ENCODE measurements at regions not wholly inside any gene's neighbourhood (a gene's known extent, or its start where the extent isn't known, plus 50 kb on each side); places are given as distances from the start of the nearest gene placed in this dataset.

GRCh38 chr9:38315085-38315595 lies 77.4 kb upstream of the ALDH1B1 start:
- Histone ChIP-seq H3K27ac (ENCODE audit: low read length) (no peak overlapping the region), H3K27me3 (ENCODE audit: control insufficient read depth, insufficient read depth, low read length) (peaks cover 2% of the 10 kb centered on the region; the same call in 1 of the 2 replicates), H3K9me3 (ENCODE audit: control insufficient read depth, insufficient read depth, low read depth, low read length) (no peaks in the 10 kb centered on the region), H3K36me3 (ENCODE audit: control insufficient read depth, insufficient read depth, low read length) (no peaks in the 10 kb centered on the region), H3K4me3 (ENCODE audit: low read depth in 2 of 2, low read length in 2 of 2) (no peak overlapping the region), H3K4me1 (ENCODE audit: control insufficient read depth, insufficient read depth, low read length) (no peaks in the 10 kb centered on the region)
- ATAC-seq (no peak), DNase-seq (ENCODE audit: low read depth, low spot score) (no peak)
- POLR2A ChIA-PET: interaction anchor here (0.5 kb wide), 1 partner anchor 137 kb away, joined by 5 read pairs; no protein-coding TSS in a partner anchor
- no peak for TF ChIP-seq SIN3A (IDR thresholded peaks at IDR 0.05; ENCODE audit: borderline replicate concordance, insufficient read depth, low read depth, low read length)
- TF ChIP-seq CTCF (IDR thresholded peaks at IDR 0.05): no peak
- no peak for TF ChIP-seq TCF7L2 (IDR thresholded peaks at IDR 0.05; ENCODE audit: low read depth, low read length)
- no peak for TF ChIP-seq POLR2AphosphoS5 (IDR thresholded peaks at IDR 0.05; ENCODE audit: low read depth, low read length)
- no peak for TF ChIP-seq REST (IDR thresholded peaks at IDR 0.05; ENCODE audit: insufficient read depth in 1 of 2, low read depth in 2 of 2, low read length in 1 of 2)
- no TSS peak for BruUV-seq (replicated peaks)
- in situ Hi-C loops (cut with HindIII; ENCODE audit: low pct_unique_long_range_greater_than_20kb, low sequenced_read_pairs) (no loop called here), intact Hi-C loops (cut with micrococcal nuclease; ENCODE audit: unreplicated experiment) (no loop called here)
- CTCF ChIA-PET: no interaction called here

GRCh38 chr9:38313421-38313820 lies 79.1 kb upstream of the ALDH1B1 start:
- BruUV-seq (replicated peaks): no TSS peak
- intact Hi-C loops (cut with micrococcal nuclease; ENCODE audit: unreplicated experiment): no loop called here
- Histone ChIP-seq H3K9me3 (ENCODE audit: control insufficient read depth, insufficient read depth, low read depth, low read length) (no peaks in the 10 kb centered on the region), H3K27me3 (ENCODE audit: control insufficient read depth, insufficient read depth, low read length) (peaks cover 2% of the 10 kb centered on the region; the same call in 1 of the 2 replicates), H3K4me3 (ENCODE audit: low read depth in 2 of 2, low read length in 2 of 2) (no peak overlapping the region), H3K4me1 (ENCODE audit: control insufficient read depth, insufficient read depth, low read length) (no peaks in the 10 kb centered on the region), H3K27ac (ENCODE audit: low read length) (no peak overlapping the region), H3K36me3 (ENCODE audit: control insufficient read depth, insufficient read depth, low read length) (no peaks in the 10 kb centered on the region)
- in situ Hi-C loops (cut with HindIII; ENCODE audit: low pct_unique_long_range_greater_than_20kb, low sequenced_read_pairs): no loop called here
- no peak for ATAC-seq
- ChIA-PET CTCF (interaction anchor here (0.6 kb wide), 1 partner anchor 154 kb away, joined by 3 read pairs; no protein-coding TSS in a partner anchor), POLR2A (no interaction called here)
- no peak for DNase-seq (ENCODE audit: low read depth, low spot score)
- no peak for TF ChIP-seq TCF7L2 (IDR thresholded peaks at IDR 0.05; ENCODE audit: low read depth, low read length)

- no peak for ATAC-seq
- intact Hi-C loops (cut with micrococcal nuclease; ENCODE audit: unreplicated experiment): no loop called here
Observed at GRCh38 chr9:38312406-38312805, 80.1 kb upstream of the ALDH1B1 start.

More at GRCh38 chr9:38312406-38312805, 80.1 kb upstream of the ALDH1B1 start:
- no peaks in the 10 kb centered on the region for H3K9me3 ChIP-seq (ENCODE audit: control insufficient read depth, insufficient read depth, low read depth, low read length)
- in situ Hi-C loops (cut with HindIII; ENCODE audit: low pct_unique_long_range_greater_than_20kb, low sequenced_read_pairs): no loop called here
- ChIA-PET POLR2A (no interaction called here), CTCF (no interaction called here)
- no TSS peak for BruUV-seq (replicated peaks)
- H3K27me3 ChIP-seq (ENCODE audit: control insufficient read depth, insufficient read depth, low read length): peaks cover 2% of the 10 kb centered on the region; the same call in 1 of the 2 replicates
- no peak for DNase-seq (ENCODE audit: low read depth, low spot score)
- no peak for TF ChIP-seq SIN3A (IDR thresholded peaks at IDR 0.05; ENCODE audit: borderline replicate concordance, insufficient read depth, low read depth, low read length)
- no peak overlapping the region for H3K4me3 ChIP-seq (ENCODE audit: low read depth in 2 of 2, low read length in 2 of 2)
- no peak overlapping the region for H3K27ac ChIP-seq (ENCODE audit: low read length)
- H3K4me1 ChIP-seq (ENCODE audit: control insufficient read depth, insufficient read depth, low read length): no peaks in the 10 kb centered on the region
- no peaks in the 10 kb centered on the region for H3K36me3 ChIP-seq (ENCODE audit: control insufficient read depth, insufficient read depth, low read length)
